ENCODE measurements at regions not wholly inside any gene's neighbourhood (a gene's known extent, or its start where the extent isn't known, plus 50 kb on each side); places are given as distances from the start of the nearest gene placed in this dataset.

DNA sequence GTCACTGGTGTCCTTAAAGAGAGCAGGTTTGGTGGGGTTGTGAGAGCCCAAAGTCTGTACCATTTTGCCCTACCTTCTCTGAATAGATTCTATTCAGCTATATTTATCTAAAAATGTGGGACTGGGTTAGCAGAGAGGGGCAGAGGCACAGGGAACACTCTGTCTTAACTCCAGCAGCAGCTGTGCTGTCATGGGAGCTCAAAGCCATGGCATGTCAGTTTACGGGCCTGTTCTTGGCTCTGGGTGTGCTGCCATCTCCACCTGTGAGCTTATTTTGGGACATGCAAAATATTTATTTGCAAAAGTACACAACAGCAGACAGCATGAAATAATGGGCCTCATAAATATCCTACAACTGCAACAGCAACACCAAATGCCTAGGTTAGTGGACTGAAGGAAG is 129.6 kb upstream of the KCTD1 start:
- no peak overlapping the region for H3K4me3 ChIP-seq (replicated peaks in 1 of 3; ENCODE audit: insufficient read depth in 1 of 3, low read depth in 1 of 3, low read length in 3 of 3)
- H4K20me1 ChIP-seq (replicated peaks; ENCODE audit: control insufficient read depth, extremely low read depth, insufficient read depth, low read length): no peaks in the 10 kb centered on the region
- dilution Hi-C loops (cut with MboI; ENCODE audit: extremely low pct_ligation_motif_present, low sequenced_read_pairs): no loop called here
- no peaks in the 10 kb centered on the region for H3K27me3 ChIP-seq (ENCODE audit: control insufficient read depth in 2 of 2, insufficient read depth in 2 of 2, low read length in 2 of 2)
- H3K36me3 ChIP-seq (ENCODE audit: control insufficient read depth in 2 of 2, extremely low read depth in 1 of 2, insufficient read depth in 2 of 2, low read length in 2 of 2): no peaks in the 10 kb centered on the region
- H3K79me2 ChIP-seq (ENCODE audit: control insufficient read depth, insufficient read depth, low read length): no peaks in the 10 kb centered on the region
- H3K9ac ChIP-seq (replicated peaks; ENCODE audit: extremely low read depth, insufficient read depth, low read length): no peak overlapping the region
- intact Hi-C loops (cut with micrococcal nuclease): no loop called here
- FAIRE-seq (no peak), DNase-seq (ENCODE audit: low read depth, low spot score) (no peak)
- no peaks in the 10 kb centered on the region for H3K9me1 ChIP-seq (replicated peaks; ENCODE audit: control insufficient read depth, extremely low read depth, insufficient read depth, low read length)
- TF ChIP-seq GATA2 (IDR thresholded peaks at IDR 0.05; ENCODE audit: insufficient read depth, insufficient read length, low read depth, low read length) (no peak), JUN (IDR thresholded peaks at IDR 0.05; ENCODE audit: borderline replicate concordance, insufficient read depth, insufficient read length, low read depth) (no peak), POLR2AphosphoS5 (IDR thresholded peaks at IDR 0.05; ENCODE audit: insufficient read depth, low read depth, low read length) (no peak), FOS (IDR thresholded peaks at IDR 0.05; ENCODE audit: borderline replicate concordance, insufficient read depth, low read length) (no peak), EZH2 (IDR thresholded peaks at IDR 0.05; ENCODE audit: borderline replicate concordance, low read depth, low read length, severe bottlenecking) (no peak)
- TF ChIP-seq, protein P1, sequence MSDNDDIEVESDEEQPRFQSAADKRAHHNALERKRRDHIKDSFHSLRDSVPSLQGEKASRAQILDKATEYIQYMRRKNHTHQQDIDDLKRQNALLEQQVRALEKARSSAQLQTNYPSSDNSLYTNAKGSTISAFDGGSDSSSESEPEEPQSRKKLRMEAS (IDR thresholded peaks at IDR 0.05; ENCODE audit: insufficient read depth, insufficient read length): no peak
- TF ChIP-seq, protein P2, sequence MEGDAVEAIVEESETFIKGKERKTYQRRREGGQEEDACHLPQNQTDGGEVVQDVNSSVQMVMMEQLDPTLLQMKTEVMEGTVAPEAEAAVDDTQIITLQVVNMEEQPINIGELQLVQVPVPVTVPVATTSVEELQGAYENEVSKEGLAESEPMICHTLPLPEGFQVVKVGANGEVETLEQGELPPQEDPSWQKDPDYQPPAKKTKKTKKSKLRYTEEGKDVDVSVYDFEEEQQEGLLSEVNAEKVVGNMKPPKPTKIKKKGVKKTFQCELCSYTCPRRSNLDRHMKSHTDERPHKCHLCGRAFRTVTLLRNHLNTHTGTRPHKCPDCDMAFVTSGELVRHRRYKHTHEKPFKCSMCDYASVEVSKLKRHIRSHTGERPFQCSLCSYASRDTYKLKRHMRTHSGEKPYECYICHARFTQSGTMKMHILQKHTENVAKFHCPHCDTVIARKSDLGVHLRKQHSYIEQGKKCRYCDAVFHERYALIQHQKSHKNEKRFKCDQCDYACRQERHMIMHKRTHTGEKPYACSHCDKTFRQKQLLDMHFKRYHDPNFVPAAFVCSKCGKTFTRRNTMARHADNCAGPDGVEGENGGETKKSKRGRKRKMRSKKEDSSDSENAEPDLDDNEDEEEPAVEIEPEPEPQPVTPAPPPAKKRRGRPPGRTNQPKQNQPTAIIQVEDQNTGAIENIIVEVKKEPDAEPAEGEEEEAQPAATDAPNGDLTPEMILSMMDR (IDR thresholded peaks at IDR 0.05; ENCODE audit: extremely low read depth in 1 of 2, insufficient read depth in 1 of 2, low read depth in 1 of 2, low read length in 2 of 2): no peak
- H3K27ac ChIP-seq (ENCODE audit: insufficient read depth, low read depth, low read length): no peak overlapping the region
- H2AFZ ChIP-seq (ENCODE audit: low read depth, low read length): no peak overlapping the region
- CTCF ChIA-PET: no interaction called here
- H3K4me1 ChIP-seq (ENCODE audit: control insufficient read depth, extremely low read depth, insufficient read depth, low read length): no peaks in the 10 kb centered on the region
- no TSS peak for BruUV-seq (replicated peaks)
- POLR2A ChIA-PET: no interaction called here
- H3K4me2 ChIP-seq (ENCODE audit: insufficient read depth, low read length): no peak overlapping the region
- H3K9me3 ChIP-seq (replicated peaks; ENCODE audit: control insufficient read depth, insufficient read depth, low read length): no peaks in the 10 kb centered on the region

Data from endothelial cell of umbilical vein (primary cell).